ENCODE measurements at regions not wholly inside any gene's neighbourhood (a gene's known extent, or its start where the extent isn't known, plus 50 kb on each side); places are given as distances from the start of the nearest gene placed in this dataset.
"Not testable (repeated sequence)": the region's sequence is repeated elsewhere in the genome, so short reads cannot be mapped to it uniquely, and the experiment has no call there.

- H3K4me3 ChIP-seq (ENCODE audit: low read depth, low read length): no peak overlapping the region
- DNase-seq (ENCODE audit: low read depth): no peak
- TF ChIP-seq CTCF (IDR thresholded peaks at IDR 0.05; ENCODE audit: control insufficient read depth, extremely low read depth, insufficient read depth): no peak
Measured at GRCh38 chrX:3445806-3446490, 99.5 kb upstream of the MXRA5 start.

GRCh38 chrX:3443184-3443583 is 96.7 kb upstream of the MXRA5 start:
- no peak for TF ChIP-seq CTCF (IDR thresholded peaks at IDR 0.05; ENCODE audit: control insufficient read depth, extremely low read depth, insufficient read depth)
- no peak for DNase-seq (ENCODE audit: low read depth)
- H3K4me3 ChIP-seq (ENCODE audit: low read depth, low read length): no peak overlapping the region

DNA sequence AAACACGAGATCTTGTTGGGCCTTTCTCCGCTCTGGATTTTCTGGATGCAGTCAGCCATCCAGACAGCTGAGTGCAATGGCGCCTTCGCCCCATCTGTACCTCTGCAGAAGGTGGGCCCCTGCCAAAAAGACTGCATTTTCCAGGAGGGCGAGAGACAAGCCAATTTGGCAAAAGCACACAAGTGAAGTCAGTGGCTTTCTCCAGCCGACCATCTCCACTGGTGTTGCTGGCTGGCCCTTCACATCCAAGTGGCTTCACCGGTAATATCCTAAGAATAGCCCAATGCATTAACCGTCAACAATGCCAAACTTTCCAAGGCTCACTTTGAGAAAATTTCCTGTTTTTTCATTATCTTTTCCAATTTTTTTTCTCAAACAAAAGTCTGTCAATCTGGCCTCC is 96.2 kb upstream of the MXRA5 start:
- no peak overlapping the region for H3K4me3 ChIP-seq (ENCODE audit: low read depth, low read length)
- no peak for DNase-seq (ENCODE audit: low read depth)
- no peak for TF ChIP-seq CTCF (IDR thresholded peaks at IDR 0.05; ENCODE audit: control insufficient read depth, extremely low read depth, insufficient read depth)

GRCh38 chrX:3440981-3441380 is 94.5 kb upstream of the MXRA5 start:
- DNase-seq (ENCODE audit: low read depth): no peak
- H3K4me3 ChIP-seq (ENCODE audit: low read depth, low read length): no peak overlapping the region
- TF ChIP-seq CTCF (IDR thresholded peaks at IDR 0.05; ENCODE audit: control insufficient read depth, extremely low read depth, insufficient read depth): no peak

DNA sequence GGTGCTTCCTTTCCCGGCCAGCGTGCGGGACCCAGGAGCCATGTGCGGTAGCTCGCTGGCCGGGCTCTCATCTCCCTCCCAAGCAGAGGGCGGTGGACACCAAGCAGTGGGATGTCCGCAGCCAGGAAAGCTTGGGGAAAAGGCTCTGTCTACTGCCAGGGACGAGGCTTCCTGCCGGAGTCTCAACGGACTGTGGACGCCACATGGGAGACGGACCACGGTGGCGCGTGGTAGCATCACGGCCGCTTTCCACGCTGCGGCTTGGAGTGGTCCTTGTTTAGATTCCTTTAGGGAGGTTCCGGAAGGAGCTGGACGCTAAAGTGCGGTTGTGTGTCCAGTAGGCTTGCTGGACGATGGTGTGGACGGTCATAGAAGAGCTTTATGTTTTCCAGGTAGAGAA is 89.5 kb upstream of the MXRA5 start:
- not testable (repeated sequence) for DNase-seq (ENCODE audit: low read depth); H3K4me3 ChIP-seq (ENCODE audit: low read depth, low read length)

GRCh38 chrX:3435057-3435456 is 88.6 kb upstream of the MXRA5 start:
- TF ChIP-seq CTCF (IDR thresholded peaks at IDR 0.05; ENCODE audit: control insufficient read depth, extremely low read depth, insufficient read depth): no peak
- DNase-seq (ENCODE audit: low read depth): no peak
- no peak overlapping the region for H3K4me3 ChIP-seq (ENCODE audit: low read depth, low read length)

DNA sequence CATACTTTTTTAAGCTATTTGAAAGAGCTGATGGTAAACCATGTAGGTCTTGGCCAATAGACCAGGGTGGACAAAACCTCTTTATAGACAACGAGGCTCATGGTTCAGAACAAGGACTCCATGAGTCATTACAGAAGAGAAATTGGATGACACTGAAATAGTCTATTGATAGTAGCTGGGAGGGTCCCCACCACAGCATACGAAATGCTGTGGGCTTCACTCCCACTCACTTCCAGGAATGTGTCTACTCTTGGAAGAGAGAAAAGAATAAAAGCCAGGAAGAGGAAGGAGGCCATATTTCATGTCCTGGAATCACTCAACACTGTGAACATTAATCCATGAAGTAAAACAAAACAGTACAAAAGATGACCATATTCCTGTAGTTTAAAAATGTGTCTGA is 82.3 kb upstream of the MXRA5 start:
- H3K4me3 ChIP-seq (ENCODE audit: low read depth, low read length): no peak overlapping the region

More for the DNA sequence above, 82.3 kb upstream of the MXRA5 start:
- DNase-seq (ENCODE audit: low read depth): no peak
- no peak for TF ChIP-seq CTCF (IDR thresholded peaks at IDR 0.05; ENCODE audit: control insufficient read depth, extremely low read depth, insufficient read depth)
